H9 (cell line): ENCODE measurements at regions not wholly inside any gene's neighbourhood (a gene's known extent, or its start where the extent isn't known, plus 50 kb on each side); places are given as distances from the start of the nearest gene placed in this dataset.

ENCODE experiments used
- DNase-seq: peaks from one replicate; pipeline ENCODE4 v3.0.0-alpha.2; 2017
- H2AFZ ChIP-seq: one replicate; pipeline ENCODE4 v1.6.1; 2013; ENCODE audit warnings: mild to moderate bottlenecking, low read length, control low read depth, moderate library complexity
- H2AK5ac ChIP-seq: 2 replicates; pipeline ENCODE4 v1.6.1; 2013; ENCODE audit warnings: low read length, control low read depth, mixed read lengths; ENCODE audit not compliant: insufficient read length
- H2BK120ac ChIP-seq: one replicate; pipeline ENCODE4 v1.6.1; 2013; ENCODE audit warnings: low read depth, mild to moderate bottlenecking, low read length, control low read depth, inconsistent platforms; ENCODE audit not compliant: poor library complexity, severe bottlenecking
- H2BK12ac ChIP-seq: 2 replicates; pipeline ENCODE4 v1.6.1; 2013; ENCODE audit warnings: low read length, control low read depth, mixed read lengths, low read depth; ENCODE audit not compliant: insufficient read length
- H2BK15ac ChIP-seq: 2 replicates; pipeline ENCODE4 v1.6.1; 2013; ENCODE audit warnings: low read depth, low read length, control low read depth
- H2BK20ac ChIP-seq: one replicate; pipeline ENCODE4 v1.6.1; 2013; ENCODE audit warnings: low read depth, mild to moderate bottlenecking, low read length, control low read depth, inconsistent platforms; ENCODE audit not compliant: poor library complexity, severe bottlenecking
- H2BK5ac ChIP-seq: 2 replicates; pipeline ENCODE4 v1.6.1; 2013; ENCODE audit warnings: low read length, control low read depth, mixed read lengths; ENCODE audit not compliant: insufficient read length
- H3K14ac ChIP-seq: 2 replicates; pipeline ENCODE4 v1.6.1; 2013; ENCODE audit warnings: low read length, control low read depth; ENCODE audit not compliant: insufficient read depth
- H3K18ac ChIP-seq: 2 replicates; pipeline ENCODE4 v1.6.1; 2013; ENCODE audit warnings: low read depth, mild to moderate bottlenecking, mixed read lengths, low read length, control low read depth; ENCODE audit not compliant: insufficient read length
- H3K23ac ChIP-seq: 2 replicates; pipeline ENCODE4 v1.6.1; 2013; ENCODE audit warnings: low read length, control low read depth, mixed read lengths, low read depth; ENCODE audit not compliant: insufficient read length
- H3K23me2 ChIP-seq: 2 replicates; pipeline ENCODE4 v1.6.1; 2013; ENCODE audit warnings: low read depth, mild to moderate bottlenecking, mixed read lengths, low read length, control low read depth; ENCODE audit not compliant: insufficient read length, poor library complexity, severe bottlenecking
- H3K27ac ChIP-seq: 2 replicates; pipeline ENCODE4 v1.5.1; 2013; ENCODE audit warnings: low read length, control low read depth, mixed read lengths, low read depth; ENCODE audit not compliant: insufficient read length
- H3K27me3 ChIP-seq: 2 replicates; pipeline ENCODE4 v1.6.1; 2013; ENCODE audit warnings: low read length, control low read depth, inconsistent platforms; ENCODE audit not compliant: insufficient read depth
- H3K4ac ChIP-seq: 2 replicates; pipeline ENCODE4 v1.6.1; 2013; ENCODE audit warnings: low read depth, mild to moderate bottlenecking, control low read depth, inconsistent platforms, low read length, moderate library complexity
- H3K4me1 ChIP-seq: 2 replicates; pipeline ENCODE4 v1.6.1; 2013; ENCODE audit warnings: low read length, control low read depth, inconsistent platforms; ENCODE audit not compliant: insufficient read depth
- H3K4me2 ChIP-seq: 2 replicates; pipeline ENCODE4 v1.6.1; 2013; ENCODE audit warnings: low read length, control low read depth, mixed read lengths; ENCODE audit not compliant: insufficient read length, insufficient read depth
- H3K56ac ChIP-seq: 2 replicates; pipeline ENCODE4 v1.6.1; 2013; ENCODE audit warnings: low read depth, mild to moderate bottlenecking, mixed read lengths, low read length, control low read depth; ENCODE audit not compliant: insufficient read length
- H3K79me1 ChIP-seq: 2 replicates; pipeline ENCODE4 v1.6.1; 2013; ENCODE audit warnings: low read depth, mild to moderate bottlenecking, moderate library complexity, low read length, control low read depth, inconsistent platforms; ENCODE audit not compliant: insufficient read depth, poor library complexity, severe bottlenecking
- H3K79me2 ChIP-seq: 2 replicates; pipeline ENCODE4 v1.6.1; 2013; ENCODE audit warnings: low read length, control low read depth, inconsistent platforms; ENCODE audit not compliant: insufficient read depth
- H3K9ac ChIP-seq: 2 replicates; pipeline ENCODE4 v1.6.1; 2013; ENCODE audit warnings: low read length, control low read depth, mixed read lengths; ENCODE audit not compliant: insufficient read length; ENCODE audit errors: extremely low read depth
- H3K9me3 ChIP-seq: one replicate; pipeline ENCODE4 v1.6.1; 2013; ENCODE audit warnings: low read depth, low read length, inconsistent platforms; ENCODE audit not compliant: control insufficient read depth
- H3T11ph ChIP-seq: one replicate; pipeline ENCODE4 v1.6.1; 2013; ENCODE audit warnings: mild to moderate bottlenecking, low read length, control low read depth, inconsistent platforms
- H4K20me1 ChIP-seq: one replicate; pipeline ENCODE4 v1.6.1; 2013; ENCODE audit not compliant: control insufficient read depth, insufficient read length, insufficient read depth
- H4K5ac ChIP-seq: 2 replicates; pipeline ENCODE4 v1.6.1; 2013; ENCODE audit warnings: low read depth, mild to moderate bottlenecking, mixed read lengths, low read length, control low read depth; ENCODE audit not compliant: insufficient read length
- H4K8ac ChIP-seq: replicated peaks from 2 replicates; pipeline ENCODE4 v1.6.1; 2013; ENCODE audit warnings: low read length, control low read depth, mixed read lengths, low read depth; ENCODE audit not compliant: insufficient read length
- H4K91ac ChIP-seq: 2 replicates; pipeline ENCODE4 v1.6.1; 2013; ENCODE audit warnings: low read depth, mild to moderate bottlenecking, moderate library complexity, mixed read lengths, low read length, control low read depth; ENCODE audit not compliant: insufficient read length
- H3K27ac Mint-ChIP-seq, 3 experiments: 2 replicates in 2 of 3; 3 replicates in 1 of 3; pipeline ENCODE4 v1.8.0; 2020 to 2021; ENCODE audit warnings: mixed read lengths in 3 of 3, mild to moderate bottlenecking in 1 of 3, moderate library complexity in 1 of 3
- H3K27me3 Mint-ChIP-seq: 2 replicates; pipeline ENCODE4 v1.8.0; 2021; ENCODE audit warnings: low read depth, mild to moderate bottlenecking, moderate library complexity, mixed read lengths
- H3K36me3 Mint-ChIP-seq, 3 experiments: 2 replicates in 2 of 3; 3 replicates in 1 of 3; pipeline ENCODE4 v1.8.0; 2020 to 2021; ENCODE audit warnings: low read depth in 3 of 3, mixed read lengths in 3 of 3; ENCODE audit not compliant: insufficient read depth in 1 of 3
- H3K4me1 Mint-ChIP-seq, 2 experiments: 2 replicates each; pipeline ENCODE4 v1.8.0; 2020; ENCODE audit warnings: mixed read lengths in 2 of 2
- H3K4me3 Mint-ChIP-seq, 2 experiments: 2 replicates in 1 of 2; 3 replicates in 1 of 2; pipeline ENCODE4 v1.8.0; 2020 to 2021; ENCODE audit warnings: mild to moderate bottlenecking in 2 of 2, mixed read lengths in 2 of 2, moderate library complexity in 1 of 2
- H3K9me3 Mint-ChIP-seq, 2 experiments: 2 replicates in 1 of 2; 3 replicates in 1 of 2; pipeline ENCODE4 v1.8.0; 2020; ENCODE audit warnings: mild to moderate bottlenecking in 2 of 2, mixed read lengths in 2 of 2, moderate library complexity in 1 of 2
- WGBS: extraction: QIAGEN DNeasy Blood & Tissue Kit; methylation state at CpG from one replicate; pipeline ENCODE4 v1.1.7; 2013; ENCODE audit warnings: missing lambda C conversion rate, low lambda C conversion rate, mixed read lengths; ENCODE audit not compliant: insufficient read length; ENCODE audit errors: extremely low coverage; 5-methylcytosine and 5-hydroxymethylcytosine counted together
- TF ChIP-seq, protein P1 (sequence below): fragments of 200-600 bp; sonication (generic); conservative IDR thresholded peaks from 3 replicates; pipeline ENCODE4 v1.8.0; 2021; ENCODE audit warnings: antibody characterized with exemption, mild to moderate bottlenecking

- Histone ChIP-seq H3K4ac (no peak overlapping the region), H3K14ac (no peak overlapping the region), H3K23ac (no peak overlapping the region), H3K4me2 (no peak overlapping the region), H3T11ph (no peak overlapping the region), H2BK12ac (no peak overlapping the region), H4K8ac (peak overlapping the region; percentile 81), H3K23me2 (no peaks in the 10 kb centered on the region), H2AK5ac (no peak overlapping the region), H3K27me3 (no peaks in the 10 kb centered on the region), H2BK20ac (no peak overlapping the region), H3K56ac (no peak overlapping the region), H2BK15ac (no peak overlapping the region), H2BK120ac (no peak overlapping the region), H3K27ac (no peak overlapping the region), H3K79me1 (no peaks in the 10 kb centered on the region), H2AFZ (no peak overlapping the region), H4K91ac (no peak overlapping the region), H3K9ac (no peak overlapping the region), H3K18ac (no peak overlapping the region), H3K79me2 (no peaks in the 10 kb centered on the region), H4K5ac (no peak overlapping the region), H3K9me3 (no peaks in the 10 kb centered on the region), H3K4me1 (no peaks in the 10 kb centered on the region), H4K20me1 (no peaks in the 10 kb centered on the region), H2BK5ac (no peak overlapping the region)
- TF ChIP-seq, protein P1, sequence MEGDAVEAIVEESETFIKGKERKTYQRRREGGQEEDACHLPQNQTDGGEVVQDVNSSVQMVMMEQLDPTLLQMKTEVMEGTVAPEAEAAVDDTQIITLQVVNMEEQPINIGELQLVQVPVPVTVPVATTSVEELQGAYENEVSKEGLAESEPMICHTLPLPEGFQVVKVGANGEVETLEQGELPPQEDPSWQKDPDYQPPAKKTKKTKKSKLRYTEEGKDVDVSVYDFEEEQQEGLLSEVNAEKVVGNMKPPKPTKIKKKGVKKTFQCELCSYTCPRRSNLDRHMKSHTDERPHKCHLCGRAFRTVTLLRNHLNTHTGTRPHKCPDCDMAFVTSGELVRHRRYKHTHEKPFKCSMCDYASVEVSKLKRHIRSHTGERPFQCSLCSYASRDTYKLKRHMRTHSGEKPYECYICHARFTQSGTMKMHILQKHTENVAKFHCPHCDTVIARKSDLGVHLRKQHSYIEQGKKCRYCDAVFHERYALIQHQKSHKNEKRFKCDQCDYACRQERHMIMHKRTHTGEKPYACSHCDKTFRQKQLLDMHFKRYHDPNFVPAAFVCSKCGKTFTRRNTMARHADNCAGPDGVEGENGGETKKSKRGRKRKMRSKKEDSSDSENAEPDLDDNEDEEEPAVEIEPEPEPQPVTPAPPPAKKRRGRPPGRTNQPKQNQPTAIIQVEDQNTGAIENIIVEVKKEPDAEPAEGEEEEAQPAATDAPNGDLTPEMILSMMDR = no peak
- no peak overlapping the region for H3K27ac Mint-ChIP-seq
- H3K27me3 Mint-ChIP-seq = peaks cover 17% of the 10 kb centered on the region
- no peak for DNase-seq
- no peaks in the 10 kb centered on the region for H3K36me3 Mint-ChIP-seq
- no peaks in the 10 kb centered on the region for H3K9me3 Mint-ChIP-seq
- H3K4me1 Mint-ChIP-seq = no peaks in the 10 kb centered on the region
- H3K4me3 Mint-ChIP-seq = no peak overlapping the region
- no CpG with 5 or more reads among the region's 5 CpGs for WGBS
These were observed 374.9 kb upstream of the PODXL start for GRCh38 chr7:131931370-131931769.
